ENCODE measurements at regions not wholly inside any gene's neighbourhood (a gene's known extent, or its start where the extent isn't known, plus 50 kb on each side); places are given as distances from the start of the nearest gene placed in this dataset.

DNA sequence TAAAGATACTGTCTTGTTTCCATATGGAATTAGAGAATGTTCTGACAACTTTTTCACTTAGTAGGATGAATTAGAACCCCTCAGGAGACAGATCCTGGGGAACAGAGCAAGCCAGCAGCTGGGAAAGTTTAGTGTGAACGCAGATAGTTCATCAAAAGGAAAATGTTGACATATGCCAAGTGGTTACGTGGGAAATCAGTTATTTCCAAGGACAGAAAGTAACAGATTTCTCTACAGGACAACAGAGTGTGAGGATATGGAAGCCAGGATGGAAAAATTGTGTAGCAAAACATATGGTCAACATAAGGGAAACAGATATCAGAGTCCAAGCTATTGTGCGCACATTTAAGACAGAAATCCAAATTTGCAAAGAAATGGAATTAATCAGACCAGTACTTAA lies 419.5 kb downstream of the LRRIQ3 start:
- no peaks in the 10 kb centered on the region for H3K4me1 ChIP-seq (ENCODE audit: control insufficient read depth, insufficient read depth, low read length)
- no peak for DNase-seq (ENCODE audit: low read depth, low spot score)
- no CpG with 5 or more reads among the region's 3 CpGs for WGBS (ENCODE audit: insufficient coverage, insufficient read length)
- no peak overlapping the region for H3K4me3 ChIP-seq (ENCODE audit: low read length)
- H3K27me3 ChIP-seq (ENCODE audit: control insufficient read depth, insufficient read depth, low read length), result no peaks in the 10 kb centered on the region
- H3K9me3 ChIP-seq (ENCODE audit: control insufficient read depth, insufficient read depth, low read length), result no peaks in the 10 kb centered on the region
- H3K27ac ChIP-seq (ENCODE audit: low read length), result no peak overlapping the region
- H3K36me3 ChIP-seq (ENCODE audit: control insufficient read depth, insufficient read depth, low read length), result no peaks in the 10 kb centered on the region

DNA sequence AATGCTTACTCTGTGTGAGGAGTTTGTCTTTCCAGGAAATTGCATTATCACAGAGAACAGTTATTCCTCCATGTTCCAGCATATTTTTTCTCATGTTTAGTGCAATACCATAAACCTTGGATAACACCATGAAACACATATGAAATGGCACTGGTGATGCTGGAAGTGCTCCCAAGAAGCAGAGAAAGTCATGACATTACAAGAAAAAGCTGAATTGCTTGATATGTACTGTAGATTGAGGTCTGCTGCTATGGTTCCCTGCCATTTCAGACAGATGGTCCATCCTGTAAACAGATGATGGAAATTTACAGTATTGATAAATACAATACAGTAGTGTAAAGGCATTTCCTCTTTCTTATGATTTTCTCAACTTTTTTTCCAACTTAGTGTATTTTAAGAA lies 422.1 kb downstream of the LRRIQ3 start:
- Histone ChIP-seq H3K9me3 (ENCODE audit: control insufficient read depth, insufficient read depth, low read length) (no peaks in the 10 kb centered on the region), H3K36me3 (ENCODE audit: control insufficient read depth, insufficient read depth, low read length) (no peaks in the 10 kb centered on the region), H3K4me1 (ENCODE audit: control insufficient read depth, insufficient read depth, low read length) (no peaks in the 10 kb centered on the region), H3K27ac (ENCODE audit: low read length) (no peak overlapping the region), H3K27me3 (ENCODE audit: control insufficient read depth, insufficient read depth, low read length) (no peaks in the 10 kb centered on the region), H3K4me3 (ENCODE audit: low read length) (no peak overlapping the region)
- DNase-seq (ENCODE audit: low read depth, low spot score), result no peak

DNA sequence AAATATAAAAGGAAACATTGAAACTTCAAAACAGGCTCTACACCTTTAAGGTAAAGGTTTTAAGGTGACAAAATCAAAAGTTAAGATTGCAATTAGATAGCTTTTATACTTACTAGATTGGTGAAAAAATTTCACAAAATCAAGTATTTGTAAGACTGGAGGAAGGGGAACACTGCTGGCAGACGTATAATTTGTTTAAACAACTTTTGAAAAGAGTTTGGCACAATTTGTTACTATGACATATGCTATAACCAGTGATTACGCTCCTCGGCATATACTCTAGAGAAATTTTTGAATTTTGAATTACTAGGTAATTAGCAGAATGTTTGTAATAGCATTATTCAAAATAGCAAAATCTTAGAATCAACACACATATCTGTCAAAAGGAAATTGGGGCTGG lies 425.0 kb downstream of the LRRIQ3 start:
- WGBS (ENCODE audit: insufficient coverage, insufficient read length), result no CpG with 5 or more reads among the region's 3 CpGs
- no peak overlapping the region for H3K27ac ChIP-seq (ENCODE audit: low read length)
- no peak overlapping the region for H3K4me3 ChIP-seq (ENCODE audit: low read length)
- H3K27me3 ChIP-seq (ENCODE audit: control insufficient read depth, insufficient read depth, low read length), result no peaks in the 10 kb centered on the region
- no peaks in the 10 kb centered on the region for H3K9me3 ChIP-seq (ENCODE audit: control insufficient read depth, insufficient read depth, low read length)
- no peaks in the 10 kb centered on the region for H3K4me1 ChIP-seq (ENCODE audit: control insufficient read depth, insufficient read depth, low read length)
- no peaks in the 10 kb centered on the region for H3K36me3 ChIP-seq (ENCODE audit: control insufficient read depth, insufficient read depth, low read length)
- DNase-seq (ENCODE audit: low read depth, low spot score), result no peak

DNA sequence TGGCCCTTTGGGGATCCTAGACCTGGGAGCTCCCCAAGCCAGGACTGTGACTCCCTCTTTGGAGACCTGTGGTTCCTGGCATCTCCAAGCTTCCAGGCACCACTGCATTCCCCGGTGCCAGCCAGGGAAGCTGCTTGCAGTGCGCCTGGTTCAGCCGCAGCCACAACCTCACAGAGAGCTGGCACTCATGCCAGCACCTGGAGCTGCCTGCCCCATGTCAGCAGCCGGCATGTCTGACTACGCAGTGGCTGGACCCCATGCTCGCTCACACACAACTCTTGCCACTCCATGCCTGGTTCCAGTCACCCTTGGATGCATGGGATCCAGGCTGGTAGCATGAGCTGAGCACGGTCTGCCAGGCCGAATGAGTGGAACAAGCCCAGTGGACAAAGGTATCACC lies 426.6 kb downstream of the LRRIQ3 start:
- no peaks in the 10 kb centered on the region for H3K36me3 ChIP-seq (ENCODE audit: control insufficient read depth, insufficient read depth, low read length)
- no peak for DNase-seq (ENCODE audit: low read depth, low spot score)
- H3K4me1 ChIP-seq (ENCODE audit: control insufficient read depth, insufficient read depth, low read length), result no peaks in the 10 kb centered on the region
- no CpG with 5 or more reads among the region's 8 CpGs for WGBS (ENCODE audit: insufficient coverage, insufficient read length)
- H3K27me3 ChIP-seq (ENCODE audit: control insufficient read depth, insufficient read depth, low read length), result no peaks in the 10 kb centered on the region
- no peaks in the 10 kb centered on the region for H3K9me3 ChIP-seq (ENCODE audit: control insufficient read depth, insufficient read depth, low read length)
- no peak overlapping the region for H3K4me3 ChIP-seq (ENCODE audit: low read length)
- H3K27ac ChIP-seq (ENCODE audit: low read length), result no peak overlapping the region

DNA sequence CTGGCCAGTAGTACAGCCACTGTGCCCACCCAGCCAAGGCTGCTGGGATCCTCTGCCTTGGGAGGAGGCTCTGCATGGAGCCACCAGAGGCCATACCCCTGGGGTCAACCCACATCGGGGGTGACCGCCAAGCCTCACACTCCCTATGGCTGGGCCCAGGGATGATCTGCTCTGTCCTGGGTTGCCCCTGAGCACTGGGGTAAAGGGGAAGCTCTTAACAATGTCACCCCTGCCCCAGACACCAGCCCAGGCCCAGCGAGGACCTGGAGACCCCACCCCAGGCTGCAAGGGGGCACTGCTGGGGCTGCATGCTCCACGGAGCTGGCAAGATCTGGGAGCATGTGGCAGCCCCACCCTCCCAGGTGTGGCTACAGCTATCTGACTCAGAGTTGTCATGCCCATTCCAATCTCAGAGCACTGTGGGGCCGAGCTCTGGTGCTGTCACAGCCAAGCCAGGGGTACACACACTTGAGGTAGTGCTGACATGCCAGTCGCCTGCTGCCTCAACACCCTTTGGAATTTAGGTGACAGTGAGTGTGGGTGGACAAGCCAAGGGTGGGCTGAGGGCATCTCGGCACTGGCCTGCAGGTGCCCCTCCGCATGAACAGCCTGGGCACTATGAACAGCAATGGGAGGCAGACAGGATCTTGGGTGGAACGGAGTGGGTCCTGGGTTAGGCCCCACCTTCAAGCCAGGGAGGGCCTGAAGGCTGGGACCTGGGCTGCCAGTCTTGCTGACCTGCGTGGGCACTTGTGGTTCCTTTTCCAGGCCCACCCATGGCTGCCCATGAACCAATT lies 427.7 kb downstream of the LRRIQ3 start:
- no peak for DNase-seq (ENCODE audit: low read depth, low spot score)
- Histone ChIP-seq H3K9me3 (ENCODE audit: control insufficient read depth, insufficient read depth, low read length) (no peaks in the 10 kb centered on the region), H3K4me1 (ENCODE audit: control insufficient read depth, insufficient read depth, low read length) (no peaks in the 10 kb centered on the region), H3K36me3 (ENCODE audit: control insufficient read depth, insufficient read depth, low read length) (no peaks in the 10 kb centered on the region), H3K27me3 (ENCODE audit: control insufficient read depth, insufficient read depth, low read length) (no peaks in the 10 kb centered on the region), H3K27ac (ENCODE audit: low read length) (no peak overlapping the region), H3K4me3 (ENCODE audit: low read length) (no peak overlapping the region)
- WGBS (ENCODE audit: insufficient coverage, insufficient read length), result no CpG with 5 or more reads among the region's 10 CpGs

DNA sequence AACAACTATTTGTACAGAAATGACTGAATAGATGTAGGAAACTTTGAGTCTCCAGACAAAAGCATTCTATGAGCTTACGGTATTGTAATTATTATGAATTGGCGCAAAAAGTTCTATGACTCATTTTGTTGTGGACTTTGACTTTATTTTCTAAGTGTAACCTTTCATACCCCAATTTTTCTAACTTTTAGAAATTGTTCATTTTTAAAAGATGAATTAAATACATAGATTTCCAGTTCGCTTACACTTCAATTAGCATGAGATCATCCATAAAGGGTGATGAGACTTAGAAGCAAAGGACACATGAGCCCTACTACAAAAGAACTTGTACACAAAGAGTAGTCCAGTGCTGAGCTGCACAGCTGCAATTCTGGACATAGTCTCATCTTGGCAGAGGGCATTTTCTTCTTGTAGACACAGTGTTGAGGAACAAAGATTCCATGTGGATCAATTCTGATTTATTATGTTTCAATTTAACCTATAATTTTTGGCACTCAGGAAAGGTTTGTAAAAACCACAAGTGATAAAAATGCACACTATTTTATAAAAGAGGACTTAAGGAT lies 431.1 kb downstream of the LRRIQ3 start:
- Histone ChIP-seq H3K4me3 (ENCODE audit: low read length) (no peak overlapping the region), H3K4me1 (ENCODE audit: control insufficient read depth, insufficient read depth, low read length) (no peaks in the 10 kb centered on the region), H3K36me3 (ENCODE audit: control insufficient read depth, insufficient read depth, low read length) (no peaks in the 10 kb centered on the region), H3K9me3 (ENCODE audit: control insufficient read depth, insufficient read depth, low read length) (no peaks in the 10 kb centered on the region), H3K27me3 (ENCODE audit: control insufficient read depth, insufficient read depth, low read length) (no peaks in the 10 kb centered on the region), H3K27ac (ENCODE audit: low read length) (no peak overlapping the region)
- WGBS (ENCODE audit: insufficient coverage, insufficient read length), result no CpG with 5 or more reads among the region's 3 CpGs
- no peak for DNase-seq (ENCODE audit: low read depth, low spot score)

DNA sequence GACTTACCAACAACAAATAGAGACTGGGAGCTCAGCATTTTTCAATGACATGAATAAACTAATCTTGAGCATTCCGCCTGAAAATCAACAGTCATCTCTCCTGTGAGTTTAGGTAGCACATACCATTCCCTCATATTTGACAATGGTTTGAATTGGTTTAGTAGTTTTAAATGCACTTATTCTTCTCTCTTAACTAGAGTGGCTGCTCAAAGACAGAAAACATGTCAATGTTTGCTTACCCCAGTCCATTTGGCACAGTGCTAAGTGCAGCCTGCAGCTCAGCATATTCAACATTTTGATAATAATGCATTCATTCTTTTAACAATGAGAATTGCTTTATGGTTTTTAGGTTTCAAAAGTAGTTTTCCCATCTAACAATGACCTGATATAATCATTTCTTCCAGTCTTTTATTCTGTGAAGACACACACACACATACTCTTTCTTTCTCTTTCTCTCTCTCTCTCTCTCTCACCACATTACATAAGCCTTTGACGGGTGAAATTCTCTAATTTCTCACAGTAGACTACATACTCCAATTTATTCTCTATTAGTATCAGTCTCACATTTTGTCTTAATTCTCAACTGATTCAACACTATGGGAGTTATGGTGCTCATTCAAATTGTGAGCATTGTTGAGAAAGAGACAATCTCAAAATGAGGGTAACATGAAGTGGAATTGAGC lies 432.3 kb downstream of the LRRIQ3 start:
- Histone ChIP-seq H3K27ac (ENCODE audit: low read length) (no peak overlapping the region), H3K4me1 (ENCODE audit: control insufficient read depth, insufficient read depth, low read length) (no peaks in the 10 kb centered on the region), H3K9me3 (ENCODE audit: control insufficient read depth, insufficient read depth, low read length) (no peaks in the 10 kb centered on the region), H3K27me3 (ENCODE audit: control insufficient read depth, insufficient read depth, low read length) (no peaks in the 10 kb centered on the region), H3K36me3 (ENCODE audit: control insufficient read depth, insufficient read depth, low read length) (no peaks in the 10 kb centered on the region), H3K4me3 (ENCODE audit: low read length) (no peak overlapping the region)
- no peak for DNase-seq (ENCODE audit: low read depth, low spot score)
- WGBS (ENCODE audit: insufficient coverage, insufficient read length), result no CpG with 5 or more reads among the region's 2 CpGs

DNA sequence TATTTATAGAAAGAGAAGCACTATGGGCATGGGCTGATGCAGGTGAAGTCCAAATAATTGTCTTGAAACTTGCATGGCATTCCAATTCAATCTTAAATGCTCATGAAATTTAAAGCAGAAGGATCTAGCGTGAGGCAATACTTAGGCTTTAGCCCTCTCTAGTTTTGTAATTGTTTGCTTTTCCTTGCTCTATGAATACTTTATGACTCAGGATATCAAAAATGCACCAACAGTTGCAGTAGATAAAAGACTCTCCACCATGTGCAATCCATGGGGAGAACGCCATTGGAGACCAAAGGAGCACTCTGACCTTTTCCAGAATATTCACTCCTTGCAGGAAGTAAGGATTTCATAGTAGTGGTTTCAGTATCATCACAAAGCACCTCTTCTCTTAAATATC lies 436.4 kb downstream of the LRRIQ3 start:
- Histone ChIP-seq H3K9me3 (ENCODE audit: control insufficient read depth, insufficient read depth, low read length) (no peaks in the 10 kb centered on the region), H3K36me3 (ENCODE audit: control insufficient read depth, insufficient read depth, low read length) (no peaks in the 10 kb centered on the region), H3K4me3 (ENCODE audit: low read length) (no peak overlapping the region), H3K4me1 (ENCODE audit: control insufficient read depth, insufficient read depth, low read length) (no peaks in the 10 kb centered on the region), H3K27ac (ENCODE audit: low read length) (no peak overlapping the region), H3K27me3 (ENCODE audit: control insufficient read depth, insufficient read depth, low read length) (no peaks in the 10 kb centered on the region)
- DNase-seq (ENCODE audit: low read depth, low spot score), result no peak
- no CpG with 5 or more reads among the region's 2 CpGs for WGBS (ENCODE audit: insufficient coverage, insufficient read length)

DNA sequence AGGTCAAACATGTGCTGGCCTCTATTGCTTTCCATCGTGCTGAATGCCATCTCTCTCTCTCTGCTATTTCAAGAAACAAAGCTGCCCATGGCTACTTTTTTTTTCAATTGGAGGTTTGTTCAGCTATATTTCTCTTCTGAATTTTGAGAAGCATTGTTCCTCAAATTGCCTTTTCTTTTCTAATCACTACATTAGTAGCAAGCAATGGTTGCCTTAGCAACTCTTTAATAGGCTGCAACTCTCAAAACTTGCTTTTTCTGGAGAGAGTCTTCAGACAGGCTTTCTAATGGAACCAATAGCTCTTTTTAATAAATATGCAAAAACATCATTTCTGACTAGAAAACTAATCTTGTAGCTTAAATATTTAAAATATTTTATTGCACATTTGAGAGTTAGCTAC lies 439.0 kb downstream of the LRRIQ3 start:
- no peaks in the 10 kb centered on the region for H3K4me1 ChIP-seq (ENCODE audit: control insufficient read depth, insufficient read depth, low read length)
- DNase-seq (ENCODE audit: low read depth, low spot score), result no peak
- no CpG with 5 or more reads among the region's 1 CpG for WGBS (ENCODE audit: insufficient coverage, insufficient read length)
- H3K27ac ChIP-seq (ENCODE audit: low read length), result no peak overlapping the region
- H3K9me3 ChIP-seq (ENCODE audit: control insufficient read depth, insufficient read depth, low read length), result no peaks in the 10 kb centered on the region
- no peaks in the 10 kb centered on the region for H3K27me3 ChIP-seq (ENCODE audit: control insufficient read depth, insufficient read depth, low read length)
- no peak overlapping the region for H3K4me3 ChIP-seq (ENCODE audit: low read length)
- no peaks in the 10 kb centered on the region for H3K36me3 ChIP-seq (ENCODE audit: control insufficient read depth, insufficient read depth, low read length)

DNA sequence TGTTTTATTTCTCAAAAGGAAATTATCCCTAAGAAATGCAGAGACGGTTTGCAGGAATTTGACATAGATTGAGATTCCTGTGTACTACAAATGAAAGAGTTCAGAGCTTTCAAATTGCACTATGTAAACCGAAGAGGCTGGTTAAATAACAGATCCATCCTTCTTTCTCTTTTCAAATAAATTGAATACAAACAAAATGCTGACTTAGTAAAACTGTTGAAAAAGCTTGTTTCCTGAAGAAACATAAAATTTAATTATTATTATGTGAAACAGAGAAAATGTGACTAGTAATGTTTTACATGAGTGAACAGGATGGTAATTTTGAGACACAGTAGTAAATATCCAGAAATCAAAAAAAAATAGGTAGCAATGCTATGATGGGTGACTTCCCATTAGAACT lies 441.2 kb downstream of the LRRIQ3 start:
- no peaks in the 10 kb centered on the region for H3K36me3 ChIP-seq (ENCODE audit: control insufficient read depth, insufficient read depth, low read length)
- H3K27ac ChIP-seq (ENCODE audit: low read length), result no peak overlapping the region
- H3K9me3 ChIP-seq (ENCODE audit: control insufficient read depth, insufficient read depth, low read length), result no peaks in the 10 kb centered on the region
- WGBS (ENCODE audit: insufficient coverage, insufficient read length), result no CpG with 5 or more reads among the region's 2 CpGs
- H3K4me1 ChIP-seq (ENCODE audit: control insufficient read depth, insufficient read depth, low read length), result no peaks in the 10 kb centered on the region
- H3K4me3 ChIP-seq (ENCODE audit: low read length), result no peak overlapping the region
- no peak for DNase-seq (ENCODE audit: low read depth, low spot score)
- no peaks in the 10 kb centered on the region for H3K27me3 ChIP-seq (ENCODE audit: control insufficient read depth, insufficient read depth, low read length)
